ENCODE measurements at regions not wholly inside any gene's neighbourhood (a gene's known extent, or its start where the extent isn't known, plus 50 kb on each side); places are given as distances from the start of the nearest gene placed in this dataset.

DNA sequence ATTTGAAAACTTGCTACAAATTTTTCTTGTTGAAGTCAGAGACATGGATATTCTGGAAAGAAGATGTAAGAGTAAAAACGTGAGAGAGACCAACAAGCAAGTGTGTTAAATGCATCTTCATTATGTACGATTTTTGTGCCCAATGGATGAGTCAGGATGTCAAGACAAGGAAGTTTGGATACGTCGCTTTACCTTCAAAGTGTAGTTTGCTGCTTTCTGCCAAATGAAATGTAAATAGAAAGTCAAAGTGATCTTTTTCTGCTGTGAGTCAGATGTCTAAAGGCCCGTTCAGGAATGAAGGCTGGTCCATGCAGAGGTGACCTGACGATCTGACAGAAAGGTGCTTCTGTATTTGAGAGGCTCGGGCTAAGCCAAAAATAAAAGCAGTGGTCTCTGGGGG lies 273.1 kb upstream of the PIK3R1 start:
- peaks cover 0 to 10% (median 2%) of the 10 kb centered on the region in 4 donors for H3K4me1 ChIP-seq
- no peak overlapping the region for H3K4me3 ChIP-seq
- WGBS, 5 donors = 28 to 59% (median 54%) methylated on average over 7 of the region's 7 CpGs
- no peaks in the 10 kb centered on the region for H3K36me3 ChIP-seq
- no peak overlapping the region for H3K27ac ChIP-seq
- no peak for TF ChIP-seq EP300 (IDR thresholded peaks at IDR 0.05)
- TF ChIP-seq, protein P1, sequence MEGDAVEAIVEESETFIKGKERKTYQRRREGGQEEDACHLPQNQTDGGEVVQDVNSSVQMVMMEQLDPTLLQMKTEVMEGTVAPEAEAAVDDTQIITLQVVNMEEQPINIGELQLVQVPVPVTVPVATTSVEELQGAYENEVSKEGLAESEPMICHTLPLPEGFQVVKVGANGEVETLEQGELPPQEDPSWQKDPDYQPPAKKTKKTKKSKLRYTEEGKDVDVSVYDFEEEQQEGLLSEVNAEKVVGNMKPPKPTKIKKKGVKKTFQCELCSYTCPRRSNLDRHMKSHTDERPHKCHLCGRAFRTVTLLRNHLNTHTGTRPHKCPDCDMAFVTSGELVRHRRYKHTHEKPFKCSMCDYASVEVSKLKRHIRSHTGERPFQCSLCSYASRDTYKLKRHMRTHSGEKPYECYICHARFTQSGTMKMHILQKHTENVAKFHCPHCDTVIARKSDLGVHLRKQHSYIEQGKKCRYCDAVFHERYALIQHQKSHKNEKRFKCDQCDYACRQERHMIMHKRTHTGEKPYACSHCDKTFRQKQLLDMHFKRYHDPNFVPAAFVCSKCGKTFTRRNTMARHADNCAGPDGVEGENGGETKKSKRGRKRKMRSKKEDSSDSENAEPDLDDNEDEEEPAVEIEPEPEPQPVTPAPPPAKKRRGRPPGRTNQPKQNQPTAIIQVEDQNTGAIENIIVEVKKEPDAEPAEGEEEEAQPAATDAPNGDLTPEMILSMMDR (IDR thresholded peaks at IDR 0.05) = no peak
- H3K9me3 ChIP-seq = no peaks in the 10 kb centered on the region
- intact Hi-C loops (cut with DNase I; ENCODE audit: low total_unique reads) = no loop called here
- DNase-seq = no peak
- H3K27me3 ChIP-seq = no peaks in the 10 kb centered on the region

DNA sequence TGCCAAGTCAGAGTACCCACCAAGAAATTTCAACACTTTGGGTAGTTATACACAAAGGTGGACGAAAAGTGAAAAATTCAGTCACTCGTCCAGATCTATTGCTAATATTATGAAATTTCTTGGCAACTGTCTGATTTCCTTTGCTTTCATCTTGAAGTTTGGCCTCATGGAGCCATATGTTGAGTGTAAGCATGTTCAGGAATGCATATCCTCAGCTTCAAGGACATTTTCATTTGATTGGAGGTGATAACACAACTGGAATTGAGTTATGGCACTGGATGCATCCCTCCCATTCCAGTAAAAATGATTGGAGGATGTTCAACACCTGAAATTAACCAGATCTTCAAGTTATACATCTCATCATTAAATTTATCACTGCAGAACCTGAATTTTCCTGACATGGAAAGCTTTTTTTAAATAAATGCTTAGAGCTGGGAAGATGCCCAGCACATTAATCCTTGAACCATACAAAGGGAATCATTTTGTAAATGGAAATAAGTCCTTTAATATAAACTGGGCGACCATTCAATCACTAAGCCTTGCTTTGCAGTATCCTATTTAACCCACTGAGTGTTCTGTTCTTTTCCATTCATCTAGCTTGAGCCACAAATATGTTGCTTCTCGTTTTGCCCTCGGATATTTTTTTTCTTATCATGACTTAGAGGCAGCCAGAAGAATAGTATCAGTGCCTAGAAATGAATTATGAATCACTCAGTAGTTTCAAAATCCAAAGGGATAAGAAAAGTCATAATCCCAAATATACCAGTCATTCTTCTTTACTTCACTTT lies 273.7 kb upstream of the PIK3R1 start:
- H3K27me3 ChIP-seq = no peaks in the 10 kb centered on the region
- no peak overlapping the region for H3K27ac ChIP-seq
- intact Hi-C loops (cut with DNase I; ENCODE audit: low total_unique reads) = no loop called here
- peak in 1 of 2 donors; percentile 61 for DNase-seq
- H3K4me3 ChIP-seq = no peak overlapping the region
- no peaks in the 10 kb centered on the region for H3K9me3 ChIP-seq
- peaks cover 0 to 10% (median 2%) of the 10 kb centered on the region in 4 donors for H3K4me1 ChIP-seq
- WGBS, 5 donors = 36 to 51% (median 48%) methylated on average over 5 of the region's 5 CpGs
- no peaks in the 10 kb centered on the region for H3K36me3 ChIP-seq
- TF ChIP-seq, protein P1 (IDR thresholded peaks at IDR 0.05) = no peak
- TF ChIP-seq POLR2AphosphoS5 (IDR thresholded peaks at IDR 0.05) (no peak), EP300 (IDR thresholded peaks at IDR 0.05) (no peak), POLR2A (IDR thresholded peaks at IDR 0.05) (no peak)

DNA sequence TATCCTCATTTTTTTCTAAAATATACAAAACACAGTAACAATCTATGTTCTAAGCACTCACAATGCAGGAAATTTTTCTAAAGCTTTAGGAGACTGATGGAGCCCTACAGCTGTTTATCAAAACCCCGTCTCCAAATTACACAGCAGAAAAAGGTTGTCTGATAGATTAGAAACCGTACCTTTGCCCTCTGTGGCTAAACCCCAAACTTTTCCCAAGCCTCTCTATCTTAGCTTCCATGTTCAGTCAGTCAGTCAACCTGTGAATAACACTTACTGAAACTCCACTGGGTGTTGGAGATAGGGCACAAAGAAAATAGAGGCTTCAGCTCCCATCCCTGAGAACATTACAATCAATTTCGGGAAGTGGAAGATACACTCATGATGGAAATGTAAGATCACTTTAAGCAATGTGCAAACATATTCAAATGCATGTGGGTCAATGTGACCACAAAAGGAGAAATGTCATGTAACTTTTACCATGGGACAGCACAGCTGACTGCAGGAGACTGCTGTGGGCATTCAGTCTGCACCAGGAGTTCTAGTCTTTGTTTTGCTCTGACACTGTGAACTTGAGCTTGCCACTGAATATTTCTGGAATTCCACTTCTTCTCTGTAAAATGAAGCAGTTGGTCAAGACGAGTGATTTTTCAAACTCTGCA lies 279.5 kb upstream of the PIK3R1 start:
- WGBS, 5 donors = 51 to 66% (median 53%) methylated on average over 4 of the region's 4 CpGs
- intact Hi-C loops (cut with DNase I; ENCODE audit: low total_unique reads) = no loop called here
- no peak for DNase-seq

DNA sequence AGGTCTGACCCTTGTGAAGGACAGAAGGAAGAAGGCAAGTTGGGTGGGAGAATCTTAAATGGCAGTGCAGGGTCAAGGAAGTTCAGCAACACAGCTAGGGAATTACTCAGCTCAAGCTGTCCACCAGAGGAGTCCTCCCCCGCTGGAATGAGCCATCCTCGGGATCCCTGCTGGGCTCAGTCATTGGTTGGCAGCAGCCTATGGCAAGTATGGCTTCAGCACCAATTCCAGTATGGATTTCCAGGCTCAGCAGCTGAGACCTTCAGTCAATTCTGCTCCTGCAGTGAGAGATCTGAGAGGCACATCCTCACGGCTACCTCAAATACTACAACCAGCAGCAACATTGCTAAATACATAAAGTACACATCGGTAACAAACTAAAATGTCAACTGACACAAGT lies 280.6 kb upstream of the PIK3R1 start:
- 91 to 97% (median 94%) methylated on average over 4 of the region's 4 CpGs for WGBS, 5 donors
- intact Hi-C loops (cut with DNase I; ENCODE audit: low total_unique reads) = no loop called here
- no peak overlapping the region for H3K4me3 ChIP-seq
- no peaks in the 10 kb centered on the region for H3K27me3 ChIP-seq
- TF ChIP-seq POLR2A (IDR thresholded peaks at IDR 0.05) = no peak
- TF ChIP-seq POLR2AphosphoS5 (IDR thresholded peaks at IDR 0.05) = no peak
- TF ChIP-seq, protein P1 (IDR thresholded peaks at IDR 0.05) = no peak
- TF ChIP-seq EP300 (IDR thresholded peaks at IDR 0.05) = no peak
- DNase-seq = no peak
- H3K9me3 ChIP-seq = no peaks in the 10 kb centered on the region
- no peaks in the 10 kb centered on the region for H3K4me1 ChIP-seq
- H3K36me3 ChIP-seq = no peaks in the 10 kb centered on the region
- H3K27ac ChIP-seq = no peak overlapping the region

More for the DNA sequence above, 279.5 kb upstream of the PIK3R1 start:
- Histone ChIP-seq H3K27me3 (no peaks in the 10 kb centered on the region), H3K4me1 (no peaks in the 10 kb centered on the region), H3K27ac (no peak overlapping the region), H3K9me3 (no peaks in the 10 kb centered on the region), H3K36me3 (no peaks in the 10 kb centered on the region), H3K4me3 (no peak overlapping the region)
- TF ChIP-seq POLR2A (IDR thresholded peaks at IDR 0.05) (no peak), EP300 (IDR thresholded peaks at IDR 0.05) (no peak), POLR2AphosphoS5 (IDR thresholded peaks at IDR 0.05) (no peak)
- TF ChIP-seq, protein P1 (IDR thresholded peaks at IDR 0.05) = no peak

Measured in stomach (tissue), 8 donors.